Activated gamma-delta T cell (primary cell): ENCODE measurements at regions not wholly inside any gene's neighbourhood (a gene's known extent, or its start where the extent isn't known, plus 50 kb on each side); places are given as distances from the start of the nearest gene placed in this dataset.
"Not testable (repeated sequence)": the region's sequence is repeated elsewhere in the genome, so short reads cannot be mapped to it uniquely, and the experiment has no call there.

Experiments
- DNase-seq: peaks from one replicate; lab custom pipeline; 2025; lab: John Stamatoyannopoulos, UW

GRCh38 chr4:141524841-141525240, 111.5 kb upstream of the IL15 start:
- DNase-seq: no peak

- no peak for DNase-seq
These were observed 105.8 kb upstream of the IL15 start for GRCh38 chr4:141530627-141531026.

GRCh38 chr4:141534985-141535384, 101.4 kb upstream of the IL15 start:
- DNase-seq: no peak

GRCh38 chr4:141538001-141538400, 98.4 kb upstream of the IL15 start:
- DNase-seq: no peak

- DNase-seq: no peak
These were observed 95.7 kb upstream of the IL15 start for GRCh38 chr4:141540643-141541042.

GRCh38 chr4:141541851-141542250, 94.5 kb upstream of the IL15 start:
- DNase-seq: no peak

- no peak for DNase-seq
These were observed 93.2 kb upstream of the IL15 start for GRCh38 chr4:141543176-141543575.

- DNase-seq: no peak
These were observed 92.7 kb upstream of the IL15 start for GRCh38 chr4:141543706-141544105.

GRCh38 chr4:141548791-141549190, 87.6 kb upstream of the IL15 start:
- no peak for DNase-seq

GRCh38 chr4:141560056-141560455, 76.3 kb upstream of the IL15 start:
- no peak for DNase-seq

- no peak for DNase-seq
These were observed 73.7 kb upstream of the IL15 start for GRCh38 chr4:141562649-141563048.

GRCh38 chr4:141563723-141564122, 72.7 kb upstream of the IL15 start:
- no peak for DNase-seq

- DNase-seq: not testable (repeated sequence)
These were observed 71.4 kb upstream of the IL15 start for GRCh38 chr4:141564961-141565360.

GRCh38 chr4:141565379-141566089, 70.8 kb upstream of the IL15 start:
- no peak for DNase-seq

- no peak for DNase-seq
These were observed 69.0 kb upstream of the IL15 start for GRCh38 chr4:141567326-141567915.

GRCh38 chr4:141569141-141569540, 67.2 kb upstream of the IL15 start:
- no peak for DNase-seq

GRCh38 chr4:141570290-141570689, 66.1 kb upstream of the IL15 start:
- DNase-seq: no peak

- no peak for DNase-seq
These were observed 65.0 kb upstream of the IL15 start for GRCh38 chr4:141571362-141571761.

- no peak for DNase-seq
These were observed 64.6 kb upstream of the IL15 start for GRCh38 chr4:141571793-141572192.

- DNase-seq: no peak
These were observed 62.7 kb upstream of the IL15 start for GRCh38 chr4:141573678-141574077.

- DNase-seq: no peak
These were observed 60.5 kb upstream of the IL15 start for GRCh38 chr4:141575884-141576283.

GRCh38 chr4:141576585-141577110, 59.7 kb upstream of the IL15 start:
- no peak for DNase-seq

GRCh38 chr4:141578451-141578850, 57.9 kb upstream of the IL15 start:
- DNase-seq: no peak

- no peak for DNase-seq
These were observed 55.9 kb upstream of the IL15 start for GRCh38 chr4:141580523-141580922.
